WTC11 (cell line): ENCODE measurements at regions not wholly inside any gene's neighbourhood (a gene's known extent, or its start where the extent isn't known, plus 50 kb on each side); places are given as distances from the start of the nearest gene placed in this dataset.

Experiments
- ATAC-seq: fragments of 200-7000 bp; cut with Tn5 transposase; 2 replicates; pipeline ENCODE4 v1.10.0; 2021; ENCODE audit warnings: mild to moderate bottlenecking, moderate library complexity
- CTCF ChIA-PET: fragments of 300-600 bp; sonication (Branson Sonifier 250); formaldehyde crosslinking; loops from one replicate; lab custom pipeline; 2021; ENCODE audit warnings: antibody characterized with exemption; lab: Charles Lee
- POLR2A ChIA-PET: fragments of 350-600 bp; sonication (Branson Sonifier 250); formaldehyde crosslinking; loops from one replicate; lab custom pipeline; 2021; ENCODE audit warnings: antibody characterized with exemption; lab: Charles Lee
- DNase-seq: peaks from one replicate; pipeline ENCODE4 v3.0.0; 2021; ENCODE audit warnings: low spot score
- H3K27ac Mint-ChIP-seq: 2 replicates; pipeline ENCODE4 v1.8.0; 2021; ENCODE audit warnings: mixed read lengths
- H3K27me3 Mint-ChIP-seq: 2 replicates; pipeline ENCODE4 v1.8.0; 2021; ENCODE audit warnings: low read depth, mild to moderate bottlenecking, moderate library complexity, mixed read lengths
- H3K36me3 Mint-ChIP-seq: 2 replicates; pipeline ENCODE4 v1.8.0; 2021; ENCODE audit warnings: mixed read lengths
- H3K4me1 Mint-ChIP-seq: 2 replicates; pipeline ENCODE4 v1.8.0; 2022; ENCODE audit warnings: mixed read lengths
- H3K4me3 Mint-ChIP-seq: 2 replicates; pipeline ENCODE4 v1.8.0; 2021; ENCODE audit warnings: mild to moderate bottlenecking, moderate library complexity, mixed read lengths
- H3K9me3 Mint-ChIP-seq: 2 replicates; pipeline ENCODE4 v1.8.0; 2021; ENCODE audit warnings: mixed read lengths
- CREM ChIP-seq: sonication (generic); formaldehyde crosslinking; IDR thresholded peaks from 2 replicates; pipeline ENCODE4 v1.8.1; 2022; ENCODE audit warnings: mild to moderate bottlenecking, missing genetic modification reagents, moderate library complexity
- ESRRA ChIP-seq: sonication (generic); formaldehyde crosslinking; IDR thresholded peaks from 2 replicates; pipeline ENCODE4 v1.8.1; 2022; ENCODE audit warnings: mild to moderate bottlenecking, missing genetic modification reagents, borderline replicate concordance
- FOXJ3 ChIP-seq: sonication (generic); formaldehyde crosslinking; IDR thresholded peaks from 2 replicates; pipeline ENCODE4 v1.9.0; 2021; ENCODE audit warnings: missing genetic modification reagents, mild to moderate bottlenecking, borderline replicate concordance
- IRF2 ChIP-seq: sonication (generic); formaldehyde crosslinking; IDR thresholded peaks from 2 replicates; pipeline ENCODE4 v1.8.0; 2022; ENCODE audit warnings: low read depth, missing genetic modification reagents, borderline replicate concordance
- JUN ChIP-seq: sonication (generic); formaldehyde crosslinking; IDR thresholded peaks from 2 replicates; pipeline ENCODE4 v1.8.0; 2023; ENCODE audit warnings: mild to moderate bottlenecking, missing genetic modification reagents
- MYBL2 ChIP-seq: sonication (generic); formaldehyde crosslinking; IDR thresholded peaks from 2 replicates; pipeline ENCODE4 v1.8.1; 2023; ENCODE audit warnings: mild to moderate bottlenecking, moderate library complexity, missing genetic modification reagents
- OVOL2 ChIP-seq: fragments of 250-450 bp; sonication (Bioruptor Pico); IDR thresholded peaks from 2 replicates; pipeline ENCODE4 v1.9.0; 2021; ENCODE audit warnings: mild to moderate bottlenecking, borderline replicate concordance
- SP1 ChIP-seq: sonication (generic); formaldehyde crosslinking; conservative IDR thresholded peaks from 2 replicates; pipeline ENCODE4 v1.8.1; 2022; ENCODE audit warnings: missing genetic modification reagents
- TCF7 ChIP-seq: sonication (generic); formaldehyde crosslinking; IDR thresholded peaks from 2 replicates; pipeline ENCODE4 v1.8.0; 2022; ENCODE audit warnings: mild to moderate bottlenecking, low read depth, missing genetic modification reagents, moderate library complexity
- TEAD1 ChIP-seq: sonication (generic); formaldehyde crosslinking; IDR thresholded peaks from 2 replicates; pipeline ENCODE4 v1.8.0; 2022; ENCODE audit warnings: mild to moderate bottlenecking, missing genetic modification reagents
- ZNF263 ChIP-seq: sonication (generic); formaldehyde crosslinking; IDR thresholded peaks from 2 replicates; pipeline ENCODE4 v1.8.1; 2022; ENCODE audit warnings: low read depth, mild to moderate bottlenecking, moderate library complexity, missing genetic modification reagents
- ZNF416 ChIP-seq: fragments of 250-450 bp; sonication (Bioruptor Pico); IDR thresholded peaks from 2 replicates; pipeline ENCODE4 v1.9.0; 2021; ENCODE audit warnings: mild to moderate bottlenecking, inconsistent platforms
- ZNF423 ChIP-seq: fragments of 250-450 bp; sonication (Bioruptor Pico); IDR thresholded peaks from 2 replicates; pipeline ENCODE4 v2.1.2; 2022; ENCODE audit warnings: mild to moderate bottlenecking, moderate library complexity
- TF ChIP-seq, protein P1 (sequence below): sonication (generic); formaldehyde crosslinking; IDR thresholded peaks from 2 replicates; pipeline ENCODE4 v1.8.1; 2023; ENCODE audit warnings: mild to moderate bottlenecking, missing genetic modification reagents, moderate library complexity
- TF ChIP-seq, protein P2 (sequence below): fragments of 250-450 bp; sonication (Bioruptor Pico); IDR thresholded peaks from 2 replicates; pipeline ENCODE4 v1.9.0; 2021; ENCODE audit warnings: mild to moderate bottlenecking, borderline replicate concordance
- TF ChIP-seq, protein P3 (sequence below): sonication (generic); formaldehyde crosslinking; IDR thresholded peaks from 2 replicates; pipeline ENCODE4 v1.8.1; 2023; ENCODE audit warnings: mild to moderate bottlenecking, missing genetic modification reagents
- TF ChIP-seq, protein P4 (sequence below): sonication (generic); formaldehyde crosslinking; conservative IDR thresholded peaks from 2 replicates; pipeline ENCODE4 v1.8.1; 2022; ENCODE audit warnings: mild to moderate bottlenecking, missing genetic modification reagents
- TF ChIP-seq, protein P5 (sequence below): sonication (generic); formaldehyde crosslinking; IDR thresholded peaks from 2 replicates; pipeline ENCODE4 v1.8.1; 2023; ENCODE audit warnings: mild to moderate bottlenecking, missing genetic modification reagents, moderate library complexity
- TF ChIP-seq, protein P6 (sequence below): fragments of 250-450 bp; sonication (Bioruptor Pico); IDR thresholded peaks from 2 replicates; pipeline ENCODE4 v1.9.0; 2021; ENCODE audit warnings: mild to moderate bottlenecking
- TF ChIP-seq, protein P7 (sequence below): sonication (generic); formaldehyde crosslinking; IDR thresholded peaks from 2 replicates; pipeline ENCODE4 v1.8.1; 2022; ENCODE audit warnings: missing genetic modification reagents, borderline replicate concordance
- TF ChIP-seq, protein P8 (sequence below): sonication (generic); formaldehyde crosslinking; IDR thresholded peaks from 2 replicates; pipeline ENCODE4 v1.8.0; 2023; ENCODE audit warnings: missing genetic modification reagents
- TF ChIP-seq, protein P9 (sequence below): sonication (generic); formaldehyde crosslinking; IDR thresholded peaks from 2 replicates; pipeline ENCODE4 v1.8.1; 2022; ENCODE audit warnings: mild to moderate bottlenecking, missing genetic modification reagents, moderate library complexity, borderline replicate concordance

DNA sequence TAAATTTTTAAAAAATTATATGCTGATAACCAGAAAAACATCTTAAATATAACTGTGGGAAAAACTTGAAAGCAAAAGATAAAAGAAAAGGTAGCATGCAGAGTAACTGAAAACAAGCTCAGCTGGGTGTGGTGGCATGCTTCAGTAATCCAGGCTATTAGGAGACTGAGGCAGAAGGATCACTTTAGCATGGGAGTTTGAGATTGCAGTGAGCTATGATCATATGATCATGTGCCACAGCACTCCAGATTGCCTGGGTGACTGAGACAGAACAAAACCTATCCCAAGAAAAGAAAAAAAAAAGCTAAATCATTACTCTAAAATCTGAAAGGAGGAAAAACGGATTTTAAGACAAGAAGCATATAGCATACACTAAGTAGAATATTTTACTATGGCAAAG lies 1624.0 kb downstream of the AMY1C start:
- ChIA-PET POLR2A (no interaction called here), CTCF (no interaction called here)
- DNase-seq (no peak), ATAC-seq (no peak)
- Mint-ChIP-seq H3K4me1 (peaks cover 1% of the 10 kb centered on the region), H3K36me3 (no peaks in the 10 kb centered on the region), H3K4me3 (no peak overlapping the region), H3K9me3 (peaks cover 4% of the 10 kb centered on the region; the same call in 1 of the 2 replicates), H3K27me3 (no peaks in the 10 kb centered on the region), H3K27ac (no peak overlapping the region; the same call in 1 of the 2 replicates)
- TF ChIP-seq, protein P1, sequence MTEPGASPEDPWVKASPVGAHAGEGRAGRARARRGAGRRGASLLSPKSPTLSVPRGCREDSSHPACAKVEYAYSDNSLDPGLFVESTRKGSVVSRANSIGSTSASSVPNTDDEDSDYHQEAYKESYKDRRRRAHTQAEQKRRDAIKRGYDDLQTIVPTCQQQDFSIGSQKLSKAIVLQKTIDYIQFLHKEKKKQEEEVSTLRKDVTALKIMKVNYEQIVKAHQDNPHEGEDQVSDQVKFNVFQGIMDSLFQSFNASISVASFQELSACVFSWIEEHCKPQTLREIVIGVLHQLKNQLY (CRISPR knock-in tag), result no peak
- TF ChIP-seq, protein P2, sequence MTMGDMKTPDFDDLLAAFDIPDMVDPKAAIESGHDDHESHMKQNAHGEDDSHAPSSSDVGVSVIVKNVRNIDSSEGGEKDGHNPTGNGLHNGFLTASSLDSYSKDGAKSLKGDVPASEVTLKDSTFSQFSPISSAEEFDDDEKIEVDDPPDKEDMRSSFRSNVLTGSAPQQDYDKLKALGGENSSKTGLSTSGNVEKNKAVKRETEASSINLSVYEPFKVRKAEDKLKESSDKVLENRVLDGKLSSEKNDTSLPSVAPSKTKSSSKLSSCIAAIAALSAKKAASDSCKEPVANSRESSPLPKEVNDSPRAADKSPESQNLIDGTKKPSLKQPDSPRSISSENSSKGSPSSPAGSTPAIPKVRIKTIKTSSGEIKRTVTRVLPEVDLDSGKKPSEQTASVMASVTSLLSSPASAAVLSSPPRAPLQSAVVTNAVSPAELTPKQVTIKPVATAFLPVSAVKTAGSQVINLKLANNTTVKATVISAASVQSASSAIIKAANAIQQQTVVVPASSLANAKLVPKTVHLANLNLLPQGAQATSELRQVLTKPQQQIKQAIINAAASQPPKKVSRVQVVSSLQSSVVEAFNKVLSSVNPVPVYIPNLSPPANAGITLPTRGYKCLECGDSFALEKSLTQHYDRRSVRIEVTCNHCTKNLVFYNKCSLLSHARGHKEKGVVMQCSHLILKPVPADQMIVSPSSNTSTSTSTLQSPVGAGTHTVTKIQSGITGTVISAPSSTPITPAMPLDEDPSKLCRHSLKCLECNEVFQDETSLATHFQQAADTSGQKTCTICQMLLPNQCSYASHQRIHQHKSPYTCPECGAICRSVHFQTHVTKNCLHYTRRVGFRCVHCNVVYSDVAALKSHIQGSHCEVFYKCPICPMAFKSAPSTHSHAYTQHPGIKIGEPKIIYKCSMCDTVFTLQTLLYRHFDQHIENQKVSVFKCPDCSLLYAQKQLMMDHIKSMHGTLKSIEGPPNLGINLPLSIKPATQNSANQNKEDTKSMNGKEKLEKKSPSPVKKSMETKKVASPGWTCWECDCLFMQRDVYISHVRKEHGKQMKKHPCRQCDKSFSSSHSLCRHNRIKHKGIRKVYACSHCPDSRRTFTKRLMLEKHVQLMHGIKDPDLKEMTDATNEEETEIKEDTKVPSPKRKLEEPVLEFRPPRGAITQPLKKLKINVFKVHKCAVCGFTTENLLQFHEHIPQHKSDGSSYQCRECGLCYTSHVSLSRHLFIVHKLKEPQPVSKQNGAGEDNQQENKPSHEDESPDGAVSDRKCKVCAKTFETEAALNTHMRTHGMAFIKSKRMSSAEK (CRISPR knock-in tag), result no peak
- TF ChIP-seq CREM, result no peak
- no peak for TF ChIP-seq OVOL2 (CRISPR knock-in tag)
- TF ChIP-seq, protein P3, sequence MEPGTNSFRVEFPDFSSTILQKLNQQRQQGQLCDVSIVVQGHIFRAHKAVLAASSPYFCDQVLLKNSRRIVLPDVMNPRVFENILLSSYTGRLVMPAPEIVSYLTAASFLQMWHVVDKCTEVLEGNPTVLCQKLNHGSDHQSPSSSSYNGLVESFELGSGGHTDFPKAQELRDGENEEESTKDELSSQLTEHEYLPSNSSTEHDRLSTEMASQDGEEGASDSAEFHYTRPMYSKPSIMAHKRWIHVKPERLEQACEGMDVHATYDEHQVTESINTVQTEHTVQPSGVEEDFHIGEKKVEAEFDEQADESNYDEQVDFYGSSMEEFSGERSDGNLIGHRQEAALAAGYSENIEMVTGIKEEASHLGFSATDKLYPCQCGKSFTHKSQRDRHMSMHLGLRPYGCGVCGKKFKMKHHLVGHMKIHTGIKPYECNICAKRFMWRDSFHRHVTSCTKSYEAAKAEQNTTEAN, result no peak
- TF ChIP-seq, protein P4, sequence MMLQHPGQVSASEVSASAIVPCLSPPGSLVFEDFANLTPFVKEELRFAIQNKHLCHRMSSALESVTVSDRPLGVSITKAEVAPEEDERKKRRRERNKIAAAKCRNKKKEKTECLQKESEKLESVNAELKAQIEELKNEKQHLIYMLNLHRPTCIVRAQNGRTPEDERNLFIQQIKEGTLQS, result no peak
- TF ChIP-seq SP1 (CRISPR knock-in tag), result no peak
- TF ChIP-seq, protein P5, sequence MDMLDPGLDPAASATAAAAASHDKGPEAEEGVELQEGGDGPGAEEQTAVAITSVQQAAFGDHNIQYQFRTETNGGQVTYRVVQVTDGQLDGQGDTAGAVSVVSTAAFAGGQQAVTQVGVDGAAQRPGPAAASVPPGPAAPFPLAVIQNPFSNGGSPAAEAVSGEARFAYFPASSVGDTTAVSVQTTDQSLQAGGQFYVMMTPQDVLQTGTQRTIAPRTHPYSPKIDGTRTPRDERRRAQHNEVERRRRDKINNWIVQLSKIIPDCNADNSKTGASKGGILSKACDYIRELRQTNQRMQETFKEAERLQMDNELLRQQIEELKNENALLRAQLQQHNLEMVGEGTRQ (CRISPR knock-in tag), result no peak
- no peak for TF ChIP-seq TEAD1 (CRISPR knock-in tag)
- no peak for TF ChIP-seq JUN (CRISPR knock-in tag)
- TF ChIP-seq IRF2 (CRISPR knock-in tag), result no peak
- TF ChIP-seq, protein P6, sequence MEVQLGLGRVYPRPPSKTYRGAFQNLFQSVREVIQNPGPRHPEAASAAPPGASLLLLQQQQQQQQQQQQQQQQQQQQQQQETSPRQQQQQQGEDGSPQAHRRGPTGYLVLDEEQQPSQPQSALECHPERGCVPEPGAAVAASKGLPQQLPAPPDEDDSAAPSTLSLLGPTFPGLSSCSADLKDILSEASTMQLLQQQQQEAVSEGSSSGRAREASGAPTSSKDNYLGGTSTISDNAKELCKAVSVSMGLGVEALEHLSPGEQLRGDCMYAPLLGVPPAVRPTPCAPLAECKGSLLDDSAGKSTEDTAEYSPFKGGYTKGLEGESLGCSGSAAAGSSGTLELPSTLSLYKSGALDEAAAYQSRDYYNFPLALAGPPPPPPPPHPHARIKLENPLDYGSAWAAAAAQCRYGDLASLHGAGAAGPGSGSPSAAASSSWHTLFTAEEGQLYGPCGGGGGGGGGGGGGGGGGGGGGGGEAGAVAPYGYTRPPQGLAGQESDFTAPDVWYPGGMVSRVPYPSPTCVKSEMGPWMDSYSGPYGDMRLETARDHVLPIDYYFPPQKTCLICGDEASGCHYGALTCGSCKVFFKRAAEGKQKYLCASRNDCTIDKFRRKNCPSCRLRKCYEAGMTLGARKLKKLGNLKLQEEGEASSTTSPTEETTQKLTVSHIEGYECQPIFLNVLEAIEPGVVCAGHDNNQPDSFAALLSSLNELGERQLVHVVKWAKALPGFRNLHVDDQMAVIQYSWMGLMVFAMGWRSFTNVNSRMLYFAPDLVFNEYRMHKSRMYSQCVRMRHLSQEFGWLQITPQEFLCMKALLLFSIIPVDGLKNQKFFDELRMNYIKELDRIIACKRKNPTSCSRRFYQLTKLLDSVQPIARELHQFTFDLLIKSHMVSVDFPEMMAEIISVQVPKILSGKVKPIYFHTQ (CRISPR knock-in tag), result no peak

DNA sequence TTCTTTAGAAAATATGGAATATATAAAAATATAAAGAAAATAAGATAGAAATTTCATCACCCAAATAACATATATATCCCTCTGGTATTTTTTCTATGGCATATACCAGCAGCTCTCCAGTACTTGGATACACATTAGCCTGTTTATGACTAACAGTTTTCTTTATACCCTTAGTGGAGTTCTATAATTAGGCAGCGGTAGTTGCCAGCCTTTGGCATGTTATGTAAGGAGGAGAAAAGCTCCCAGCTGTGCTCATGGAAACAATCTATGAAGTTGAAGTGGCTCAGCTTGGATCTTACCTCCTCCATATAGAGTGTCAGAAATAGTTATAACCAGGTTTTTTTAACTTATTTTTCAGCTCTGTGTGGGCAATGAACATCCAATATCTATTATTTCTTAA lies 1636.8 kb downstream of the AMY1C start:
- H3K27ac Mint-ChIP-seq, result no peak overlapping the region
- H3K4me3 Mint-ChIP-seq, result no peak overlapping the region
- H3K27me3 Mint-ChIP-seq, result no peaks in the 10 kb centered on the region
- no peaks in the 10 kb centered on the region for H3K36me3 Mint-ChIP-seq
- ChIA-PET CTCF (no interaction called here), POLR2A (no interaction called here)
- no peak for ATAC-seq
- DNase-seq, result no peak
- peaks cover 20% of the 10 kb centered on the region for H3K9me3 Mint-ChIP-seq
- H3K4me1 Mint-ChIP-seq, result no peaks in the 10 kb centered on the region
- TF ChIP-seq, protein P7, sequence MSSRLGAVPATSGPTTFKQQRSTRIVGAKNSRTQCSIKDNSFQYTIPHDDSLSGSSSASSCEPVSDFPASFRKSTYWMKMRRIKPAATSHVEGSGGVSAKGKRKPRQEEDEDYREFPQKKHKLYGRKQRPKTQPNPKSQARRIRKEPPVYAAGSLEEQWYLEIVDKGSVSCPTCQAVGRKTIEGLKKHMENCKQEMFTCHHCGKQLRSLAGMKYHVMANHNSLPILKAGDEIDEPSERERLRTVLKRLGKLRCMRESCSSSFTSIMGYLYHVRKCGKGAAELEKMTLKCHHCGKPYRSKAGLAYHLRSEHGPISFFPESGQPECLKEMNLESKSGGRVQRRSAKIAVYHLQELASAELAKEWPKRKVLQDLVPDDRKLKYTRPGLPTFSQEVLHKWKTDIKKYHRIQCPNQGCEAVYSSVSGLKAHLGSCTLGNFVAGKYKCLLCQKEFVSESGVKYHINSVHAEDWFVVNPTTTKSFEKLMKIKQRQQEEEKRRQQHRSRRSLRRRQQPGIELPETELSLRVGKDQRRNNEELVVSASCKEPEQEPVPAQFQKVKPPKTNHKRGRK (CRISPR knock-in tag), result no peak
- TF ChIP-seq ZNF263 (CRISPR knock-in tag) (no peak), TCF7 (CRISPR knock-in tag) (no peak), ZNF423 (CRISPR knock-in tag) (no peak), IRF2 (CRISPR knock-in tag) (no peak), MYBL2 (CRISPR knock-in tag) (no peak), FOXJ3 (CRISPR knock-in tag) (no peak), ESRRA (CRISPR knock-in tag) (no peak), ZNF416 (CRISPR knock-in tag) (no peak), CREM (no peak)
- TF ChIP-seq, protein P8, sequence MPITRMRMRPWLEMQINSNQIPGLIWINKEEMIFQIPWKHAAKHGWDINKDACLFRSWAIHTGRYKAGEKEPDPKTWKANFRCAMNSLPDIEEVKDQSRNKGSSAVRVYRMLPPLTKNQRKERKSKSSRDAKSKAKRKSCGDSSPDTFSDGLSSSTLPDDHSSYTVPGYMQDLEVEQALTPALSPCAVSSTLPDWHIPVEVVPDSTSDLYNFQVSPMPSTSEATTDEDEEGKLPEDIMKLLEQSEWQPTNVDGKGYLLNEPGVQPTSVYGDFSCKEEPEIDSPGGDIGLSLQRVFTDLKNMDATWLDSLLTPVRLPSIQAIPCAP, result no peak
- TF ChIP-seq, protein P9, sequence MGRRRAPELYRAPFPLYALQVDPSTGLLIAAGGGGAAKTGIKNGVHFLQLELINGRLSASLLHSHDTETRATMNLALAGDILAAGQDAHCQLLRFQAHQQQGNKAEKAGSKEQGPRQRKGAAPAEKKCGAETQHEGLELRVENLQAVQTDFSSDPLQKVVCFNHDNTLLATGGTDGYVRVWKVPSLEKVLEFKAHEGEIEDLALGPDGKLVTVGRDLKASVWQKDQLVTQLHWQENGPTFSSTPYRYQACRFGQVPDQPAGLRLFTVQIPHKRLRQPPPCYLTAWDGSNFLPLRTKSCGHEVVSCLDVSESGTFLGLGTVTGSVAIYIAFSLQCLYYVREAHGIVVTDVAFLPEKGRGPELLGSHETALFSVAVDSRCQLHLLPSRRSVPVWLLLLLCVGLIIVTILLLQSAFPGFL (CRISPR knock-in tag), result no peak
